ENCODE measurements at regions not wholly inside any gene's neighbourhood (a gene's known extent, or its start where the extent isn't known, plus 50 kb on each side); places are given as distances from the start of the nearest gene placed in this dataset.

DNA sequence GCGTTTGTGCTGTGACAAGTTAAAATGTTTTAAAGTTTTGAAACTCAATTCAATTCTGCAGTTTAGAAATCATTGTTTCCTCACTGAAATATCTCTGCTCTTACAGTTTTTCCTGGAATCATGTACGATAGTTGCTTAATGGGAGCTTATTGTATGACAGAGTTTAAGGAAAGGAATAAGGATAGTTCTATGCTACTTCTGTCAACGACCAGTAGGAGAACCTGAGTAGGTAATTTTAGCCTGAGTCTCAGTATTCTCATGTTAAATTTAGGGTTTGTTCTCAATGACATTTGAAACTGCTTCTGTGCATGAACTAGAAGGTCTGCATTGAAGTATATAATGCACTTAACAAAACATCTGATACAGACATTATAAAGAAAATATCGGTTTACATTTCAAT lies 361.1 kb downstream of the CPS1 start:
- intact Hi-C loops (cut with DNase I), result no loop called here
- Histone ChIP-seq H3K9me3 (peaks cover 0 to 3% (median 0%) of the 10 kb centered on the region in 4 donors), H3K27ac (no peak overlapping the region), H3K27me3 (no peaks in the 10 kb centered on the region), H3K4me1 (no peaks in the 10 kb centered on the region), H3K36me3 (no peaks in the 10 kb centered on the region), H3K4me3 (no peak overlapping the region)
- TF ChIP-seq EP300 (IDR thresholded peaks at IDR 0.05), result no peak
- TF ChIP-seq POLR2A (IDR thresholded peaks at IDR 0.05), result no peak
- TF ChIP-seq POLR2AphosphoS5 (IDR thresholded peaks at IDR 0.05), result no peak
- no peak for TF ChIP-seq CTCF (IDR thresholded peaks at IDR 0.05)
- DNase-seq, result no peak
- 69 to 77% methylated on average over 4 of the region's 4 CpGs for WGBS, 2 donors

DNA sequence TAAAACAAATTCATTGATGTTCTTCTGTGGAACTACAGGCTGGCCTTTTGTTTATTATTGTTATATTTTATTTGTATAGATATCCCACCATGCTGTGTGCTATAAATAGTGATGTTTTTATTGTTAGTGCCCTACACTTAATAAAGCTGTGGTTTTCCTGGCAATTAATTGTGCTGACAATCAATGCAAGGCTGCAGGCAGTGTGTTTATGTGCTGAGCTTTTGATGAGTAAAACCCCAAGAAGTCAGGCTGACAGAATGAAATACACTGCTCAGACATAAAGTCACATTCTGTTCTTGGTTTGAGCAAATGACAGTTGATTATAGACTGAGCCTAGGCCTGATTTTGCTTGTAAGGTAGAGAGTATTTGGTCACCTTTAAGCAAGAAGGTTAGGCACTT lies 362.7 kb downstream of the CPS1 start:
- H3K36me3 ChIP-seq, result no peaks in the 10 kb centered on the region
- no peaks in the 10 kb centered on the region for H3K9me3 ChIP-seq
- H3K27ac ChIP-seq, result no peak overlapping the region
- intact Hi-C loops (cut with DNase I), result no loop called here
- DNase-seq, result no peak
- H3K4me3 ChIP-seq, result no peak overlapping the region
- TF ChIP-seq POLR2AphosphoS5 (IDR thresholded peaks at IDR 0.05) (no peak), CTCF (IDR thresholded peaks at IDR 0.05) (no peak), EP300 (IDR thresholded peaks at IDR 0.05) (no peak), POLR2A (IDR thresholded peaks at IDR 0.05) (no peak)
- no peaks in the 10 kb centered on the region for H3K4me1 ChIP-seq
- no peaks in the 10 kb centered on the region for H3K27me3 ChIP-seq

- intact Hi-C loops (cut with DNase I), result no loop called here
- WGBS, 2 donors, result 92 to 96% methylated on average over 1 of the region's 1 CpG
Measured at GRCh38 chr2:210922419-210922818, 366.0 kb downstream of the CPS1 start.

GRCh38 chr2:210928714-210929113 lies 372.3 kb downstream of the CPS1 start:
- intact Hi-C loops (cut with DNase I), result no loop called here
- Histone ChIP-seq H3K36me3 (no peaks in the 10 kb centered on the region), H3K9me3 (no peaks in the 10 kb centered on the region), H3K4me3 (no peak overlapping the region), H3K27ac (no peak overlapping the region), H3K27me3 (no peaks in the 10 kb centered on the region), H3K4me1 (no peaks in the 10 kb centered on the region)
- TF ChIP-seq EP300 (IDR thresholded peaks at IDR 0.05) (no peak), POLR2AphosphoS5 (IDR thresholded peaks at IDR 0.05) (no peak), POLR2A (IDR thresholded peaks at IDR 0.05) (no peak), CTCF (IDR thresholded peaks at IDR 0.05) (no peak)
- WGBS, 2 donors, result 34 to 52% methylated on average over 2 of the region's 2 CpGs
- no peak for DNase-seq

More at GRCh38 chr2:210922419-210922818, 366.0 kb downstream of the CPS1 start:
- Histone ChIP-seq H3K9me3 (no peaks in the 10 kb centered on the region), H3K36me3 (no peaks in the 10 kb centered on the region), H3K27me3 (no peaks in the 10 kb centered on the region), H3K4me3 (no peak overlapping the region), H3K27ac (no peak overlapping the region), H3K4me1 (no peaks in the 10 kb centered on the region)
- TF ChIP-seq EP300 (IDR thresholded peaks at IDR 0.05) (no peak), POLR2A (IDR thresholded peaks at IDR 0.05) (no peak), CTCF (IDR thresholded peaks at IDR 0.05) (no peak), POLR2AphosphoS5 (IDR thresholded peaks at IDR 0.05) (no peak)
- no peak for DNase-seq

- Histone ChIP-seq H3K4me1 (no peaks in the 10 kb centered on the region), H3K27me3 (no peaks in the 10 kb centered on the region), H3K9me3 (peaks cover 0 to 3% (median 0%) of the 10 kb centered on the region in 4 donors), H3K36me3 (no peaks in the 10 kb centered on the region), H3K27ac (no peak overlapping the region), H3K4me3 (no peak overlapping the region)
- 87 to 88% methylated on average over 3 of the region's 3 CpGs for WGBS, 2 donors
- intact Hi-C loops (cut with DNase I), result no loop called here
- TF ChIP-seq EP300 (IDR thresholded peaks at IDR 0.05) (no peak), POLR2AphosphoS5 (IDR thresholded peaks at IDR 0.05) (no peak), CTCF (IDR thresholded peaks at IDR 0.05) (no peak), POLR2A (IDR thresholded peaks at IDR 0.05) (no peak)
- no peak for DNase-seq
Measured at GRCh38 chr2:210938228-210938627, 381.8 kb downstream of the CPS1 start.
